GM04504 (cell line): ENCODE measurements at regions not wholly inside any gene's neighbourhood (a gene's known extent, or its start where the extent isn't known, plus 50 kb on each side); places are given as distances from the start of the nearest gene placed in this dataset.

Experiments
- DNase-seq: peaks from one replicate; pipeline ENCODE4 v3.0.0-alpha.2; 2012; ENCODE audit warnings: low read depth

- no peak for DNase-seq
These were observed 388.0 kb downstream of the GJA1 start for GRCh38 chr6:121823437-121823851.

- DNase-seq, result peak; percentile 62
These were observed 390.8 kb downstream of the GJA1 start for GRCh38 chr6:121826156-121826810.

- no peak for DNase-seq
These were observed 392.9 kb downstream of the GJA1 start for GRCh38 chr6:121828146-121828886.

GRCh38 chr6:121830736-121831135, 395.3 kb downstream of the GJA1 start:
- DNase-seq, result no peak

- DNase-seq, result no peak
These were observed 400.2 kb downstream of the GJA1 start for GRCh38 chr6:121835662-121836061.

GRCh38 chr6:121837545-121838229, 402.2 kb downstream of the GJA1 start:
- no peak for DNase-seq

- DNase-seq, result no peak
These were observed 403.4 kb downstream of the GJA1 start for GRCh38 chr6:121838842-121839241.

GRCh38 chr6:121839896-121840295, 404.4 kb downstream of the GJA1 start:
- DNase-seq, result no peak

GRCh38 chr6:121844898-121845297, 409.5 kb downstream of the GJA1 start:
- DNase-seq, result no peak

- DNase-seq, result no peak
These were observed 412.5 kb downstream of the GJA1 start for GRCh38 chr6:121847806-121848522.

GRCh38 chr6:121848523-121849255, 413.2 kb downstream of the GJA1 start:
- DNase-seq, result no peak

GRCh38 chr6:121849477-121849876, 414.0 kb downstream of the GJA1 start:
- no peak for DNase-seq

- no peak for DNase-seq
These were observed 415.6 kb downstream of the GJA1 start for GRCh38 chr6:121851056-121851455.

- DNase-seq, result no peak
These were observed 418.2 kb downstream of the GJA1 start for GRCh38 chr6:121853686-121854085.

- DNase-seq, result no peak
These were observed 420.1 kb downstream of the GJA1 start for GRCh38 chr6:121855521-121855920.

- no peak for DNase-seq
These were observed 420.9 kb downstream of the GJA1 start for GRCh38 chr6:121856296-121856695.

GRCh38 chr6:121857551-121857950, 422.1 kb downstream of the GJA1 start:
- no peak for DNase-seq

- DNase-seq, result no peak
These were observed 422.9 kb downstream of the GJA1 start for GRCh38 chr6:121858310-121858709.

- DNase-seq, result no peak
These were observed 423.5 kb downstream of the GJA1 start for GRCh38 chr6:121858986-121859385.

GRCh38 chr6:121865811-121866210, 430.4 kb downstream of the GJA1 start:
- DNase-seq, result no peak

- no peak for DNase-seq
These were observed 431.6 kb downstream of the GJA1 start for GRCh38 chr6:121867095-121867494.

- DNase-seq, result no peak
These were observed 432.8 kb downstream of the GJA1 start for GRCh38 chr6:121868206-121868605.
